Testis (tissue), 2 donors: ENCODE measurements at regions not wholly inside any gene's neighbourhood (a gene's known extent, or its start where the extent isn't known, plus 50 kb on each side); places are given as distances from the start of the nearest gene placed in this dataset.

Experiments used
- DNase-seq: peaks from one replicate; pipeline ENCODE4 v3.0.0-alpha.2; 2019
- H3K27ac ChIP-seq, 2 donors: fragments of 200-600 bp; sonication (generic); one replicate each; pipeline ENCODE4 v1.5.1; 2019
- H3K27me3 ChIP-seq: fragments of 200-600 bp; sonication (generic); one replicate; pipeline ENCODE4 v1.5.1; 2019
- H3K36me3 ChIP-seq: fragments of 200-600 bp; sonication (generic); one replicate; pipeline ENCODE4 v1.5.1; 2017; ENCODE audit warnings: low read depth; ENCODE audit errors: missing control alignments
- H3K4me1 ChIP-seq: fragments of 200-600 bp; sonication (generic); one replicate; pipeline ENCODE4 v1.5.1; 2019
- H3K4me3 ChIP-seq, 2 donors: fragments of 200-600 bp; sonication (generic); one replicate each; pipeline ENCODE4 v1.5.1; 2017 to 2019
- H3K9me3 ChIP-seq: fragments of 200-600 bp; sonication (generic); one replicate; pipeline ENCODE4 v1.5.1; 2017
- POLR2A ChIP-seq: fragments of 450-650 bp; IDR thresholded peaks from one replicate; pipeline ENCODE4 v1.6.1; 2017; ENCODE audit warnings: antibody characterized with exemption, mild to moderate bottlenecking, moderate library complexity
- WGBS, 2 donors: methylation state at CpG; one replicate each; pipeline ENCODE4 v1.1.5; 2018; 5-methylcytosine and 5-hydroxymethylcytosine counted together
- intact Hi-C: fragments of 100-400 bp; cut with DNase I; formaldehyde crosslinking; loops from one replicate; pipeline ENCODE4 v1.15.1; 2023; ENCODE audit warnings: low total_unique reads
- TF ChIP-seq, protein P1 (sequence below), 3 experiments: fragments of 450-650 bp in 2 of 3; fragments of 200-600 bp in 1 of 3; sonication (generic) in 1 of 3; IDR thresholded peaks; one replicate each; pipeline ENCODE4 v1.5.1; 2016 to 2019; ENCODE audit warnings: antibody characterized with exemption in 3 of 3, mild to moderate bottlenecking in 2 of 3, moderate library complexity in 1 of 3

DNA sequence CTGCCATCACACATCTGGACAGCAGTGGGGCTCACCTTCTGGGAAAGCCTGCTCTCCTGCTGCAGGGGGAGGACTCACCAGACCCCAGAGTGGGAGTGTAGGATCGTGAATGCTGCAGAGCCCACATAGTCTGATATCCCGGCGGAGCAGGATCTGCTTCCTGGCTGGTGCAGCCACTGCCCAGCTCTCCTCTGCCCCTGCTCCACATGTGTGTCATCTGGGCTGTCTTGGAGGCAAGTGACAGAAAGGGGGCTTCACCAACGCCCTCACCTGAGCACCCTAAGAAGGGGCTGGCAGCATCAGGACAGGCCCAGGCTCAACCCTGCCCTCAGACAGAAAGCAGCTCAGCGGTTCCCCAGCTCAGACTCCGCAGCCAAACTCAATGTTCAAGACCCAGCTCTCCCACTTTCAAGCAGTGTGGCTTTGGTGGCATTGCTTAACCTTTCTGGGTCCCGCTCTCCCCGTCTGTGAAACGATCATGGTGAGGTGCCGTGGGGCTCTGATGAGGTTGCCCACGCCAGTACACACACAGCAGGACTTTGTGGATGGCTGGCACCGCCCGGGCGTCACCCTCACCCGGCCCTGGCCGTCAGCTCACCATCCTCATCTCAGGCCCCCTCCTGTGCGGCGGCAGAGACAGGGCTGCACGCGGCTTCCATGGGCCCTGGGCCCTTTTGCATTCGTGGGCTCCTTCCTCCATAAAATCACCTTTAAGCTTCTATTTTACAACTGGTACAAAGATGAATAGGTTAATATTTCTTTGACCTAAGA lies 91.0 kb upstream of the SFSWAP start:
- TF ChIP-seq POLR2A: no peak
- TF ChIP-seq, protein P1, sequence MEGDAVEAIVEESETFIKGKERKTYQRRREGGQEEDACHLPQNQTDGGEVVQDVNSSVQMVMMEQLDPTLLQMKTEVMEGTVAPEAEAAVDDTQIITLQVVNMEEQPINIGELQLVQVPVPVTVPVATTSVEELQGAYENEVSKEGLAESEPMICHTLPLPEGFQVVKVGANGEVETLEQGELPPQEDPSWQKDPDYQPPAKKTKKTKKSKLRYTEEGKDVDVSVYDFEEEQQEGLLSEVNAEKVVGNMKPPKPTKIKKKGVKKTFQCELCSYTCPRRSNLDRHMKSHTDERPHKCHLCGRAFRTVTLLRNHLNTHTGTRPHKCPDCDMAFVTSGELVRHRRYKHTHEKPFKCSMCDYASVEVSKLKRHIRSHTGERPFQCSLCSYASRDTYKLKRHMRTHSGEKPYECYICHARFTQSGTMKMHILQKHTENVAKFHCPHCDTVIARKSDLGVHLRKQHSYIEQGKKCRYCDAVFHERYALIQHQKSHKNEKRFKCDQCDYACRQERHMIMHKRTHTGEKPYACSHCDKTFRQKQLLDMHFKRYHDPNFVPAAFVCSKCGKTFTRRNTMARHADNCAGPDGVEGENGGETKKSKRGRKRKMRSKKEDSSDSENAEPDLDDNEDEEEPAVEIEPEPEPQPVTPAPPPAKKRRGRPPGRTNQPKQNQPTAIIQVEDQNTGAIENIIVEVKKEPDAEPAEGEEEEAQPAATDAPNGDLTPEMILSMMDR (IDR thresholded peaks at IDR 0.05): no peak
- WGBS, 2 donors: 62 to 87% methylated on average over 20 to 21 of the region's 21 CpGs
- Histone ChIP-seq H3K4me3 (no peak overlapping the region), H3K4me1 (peaks cover 34% of the 10 kb centered on the region), H3K36me3 (no peaks in the 10 kb centered on the region), H3K27me3 (no peaks in the 10 kb centered on the region), H3K27ac (no peak overlapping the region), H3K9me3 (no peaks in the 10 kb centered on the region)
- DNase-seq: no peak
- intact Hi-C loops: loop anchor here (5.0 kb wide), 1 partner anchor 273 kb away; no protein-coding TSS in a partner anchor

DNA sequence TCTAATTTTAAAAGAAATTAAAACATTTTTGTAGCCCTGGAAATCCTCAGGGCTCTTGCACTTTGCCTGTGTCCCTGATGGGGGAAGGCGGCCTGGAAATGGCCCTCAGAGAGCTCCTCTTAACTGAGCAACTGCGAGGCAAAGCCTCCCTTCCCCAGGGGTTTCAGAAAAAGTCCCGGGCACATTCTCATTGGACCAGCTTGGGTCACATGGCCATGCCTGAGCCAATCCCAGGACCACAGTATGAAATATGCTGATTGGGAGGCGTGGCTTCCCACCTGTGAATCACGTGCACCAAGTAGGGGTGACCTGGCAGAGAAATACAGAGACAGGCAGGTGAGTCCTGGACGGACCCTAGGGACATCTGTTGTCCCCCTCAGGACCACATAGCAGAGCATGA lies 90.4 kb upstream of the SFSWAP start:
- intact Hi-C loops: loop anchor here (5.0 kb wide), 1 partner anchor 273 kb away; no protein-coding TSS in a partner anchor
- DNase-seq: peak; percentile 44
- TF ChIP-seq, protein P1 (IDR thresholded peaks at IDR 0.05): no peak
- no peak for TF ChIP-seq POLR2A
- peaks cover 40% of the 10 kb centered on the region for H3K4me1 ChIP-seq
- H3K4me3 ChIP-seq: no peak overlapping the region
- no peaks in the 10 kb centered on the region for H3K36me3 ChIP-seq
- no peaks in the 10 kb centered on the region for H3K9me3 ChIP-seq
- no peaks in the 10 kb centered on the region for H3K27me3 ChIP-seq
- 56 to 60% methylated on average over 6 of the region's 6 CpGs for WGBS, 2 donors
- no peak overlapping the region for H3K27ac ChIP-seq

- Histone ChIP-seq H3K27ac (no peak overlapping the region), H3K36me3 (no peaks in the 10 kb centered on the region), H3K9me3 (no peaks in the 10 kb centered on the region), H3K27me3 (no peaks in the 10 kb centered on the region), H3K4me3 (no peak overlapping the region), H3K4me1 (peaks cover 43% of the 10 kb centered on the region)
- intact Hi-C loops: loop anchor here (5.0 kb wide), 1 partner anchor 274 kb away; no protein-coding TSS in a partner anchor
- peak; percentile 82 for DNase-seq
- TF ChIP-seq, protein P1 (IDR thresholded peaks at IDR 0.05): no peak
- no peak for TF ChIP-seq POLR2A
- WGBS, 2 donors: 58 to 70% methylated on average over 12 to 26 of the region's 27 CpGs
Measured at GRCh38 chr12:131620946-131621681, 89.8 kb upstream of the SFSWAP start.

- Histone ChIP-seq H3K27ac (peak overlapping the region; percentile 25 to 41), H3K36me3 (no peaks in the 10 kb centered on the region), H3K4me3 (no peak overlapping the region), H3K4me1 (peaks cover 43% of the 10 kb centered on the region), H3K27me3 (no peaks in the 10 kb centered on the region), H3K9me3 (no peaks in the 10 kb centered on the region)
- TF ChIP-seq, protein P1 (IDR thresholded peaks at IDR 0.05): no peak
- TF ChIP-seq POLR2A: no peak
- peak; percentile 83 for DNase-seq
- 31 to 40% methylated on average over 3 to 19 of the region's 19 CpGs for WGBS, 2 donors
- intact Hi-C loops: loop anchor here (5.0 kb wide), 1 partner anchor 275 kb away; no protein-coding TSS in a partner anchor
Measured at GRCh38 chr12:131621701-131622421, 89.0 kb upstream of the SFSWAP start.
